ENCODE measurements at regions not wholly inside any gene's neighbourhood (a gene's known extent, or its start where the extent isn't known, plus 50 kb on each side); places are given as distances from the start of the nearest gene placed in this dataset.

GRCh38 chr13:44156294-44156658 lies 217.3 kb upstream of the SERP2 start:
- DNase-seq: no peak

GRCh38 chr13:44157606-44158005 lies 216.0 kb upstream of the SERP2 start:
- DNase-seq: no peak

GRCh38 chr13:44158098-44158521 lies 215.5 kb upstream of the SERP2 start:
- DNase-seq: no peak

- DNase-seq: no peak
Observed at GRCh38 chr13:44158881-44159632, 214.6 kb upstream of the SERP2 start.

GRCh38 chr13:44159633-44160279 lies 213.9 kb upstream of the SERP2 start:
- no peak for DNase-seq

- DNase-seq: no peak
Observed at GRCh38 chr13:44160591-44161191, 212.9 kb upstream of the SERP2 start.

- DNase-seq: no peak
Observed at GRCh38 chr13:44163108-44163507, 210.5 kb upstream of the SERP2 start.

- no peak for DNase-seq
Observed at GRCh38 chr13:44165221-44165888, 208.3 kb upstream of the SERP2 start.

GRCh38 chr13:44165889-44166496 lies 207.6 kb upstream of the SERP2 start:
- DNase-seq: no peak

- DNase-seq: no peak
Observed at GRCh38 chr13:44169018-44169911, 204.4 kb upstream of the SERP2 start.

GRCh38 chr13:44170731-44171130 lies 202.9 kb upstream of the SERP2 start:
- no peak for DNase-seq

GRCh38 chr13:44171156-44171555 lies 202.5 kb upstream of the SERP2 start:
- DNase-seq: no peak

GRCh38 chr13:44171861-44172260 lies 201.8 kb upstream of the SERP2 start:
- DNase-seq: no peak

- no peak for DNase-seq
Observed at GRCh38 chr13:44172281-44172810, 201.3 kb upstream of the SERP2 start.

GRCh38 chr13:44174769-44175425 lies 198.7 kb upstream of the SERP2 start:
- DNase-seq: peak; percentile 43

- DNase-seq: no peak
Observed at GRCh38 chr13:44176173-44176572, 197.5 kb upstream of the SERP2 start.

GRCh38 chr13:44180876-44181536 lies 192.6 kb upstream of the SERP2 start:
- DNase-seq: no peak

- no peak for DNase-seq
Observed at GRCh38 chr13:44181931-44182330, 191.7 kb upstream of the SERP2 start.

GRCh38 chr13:44184740-44185139 lies 188.9 kb upstream of the SERP2 start:
- DNase-seq: no peak

- DNase-seq: peak; percentile 10
Observed at GRCh38 chr13:44188257-44188656, 185.4 kb upstream of the SERP2 start.

GRCh38 chr13:44189085-44189484 lies 184.5 kb upstream of the SERP2 start:
- DNase-seq: no peak

Data from DMS53 (cell line).